ENCODE measurements at regions not wholly inside any gene's neighbourhood (a gene's known extent, or its start where the extent isn't known, plus 50 kb on each side); places are given as distances from the start of the nearest gene placed in this dataset.
"Not testable (repeated sequence)": the region's sequence is repeated elsewhere in the genome, so short reads cannot be mapped to it uniquely, and the experiment has no call there.

- H3K79me2 ChIP-seq (ENCODE audit: control insufficient read depth, insufficient read depth, low read length, poor library complexity); H3K4me3 ChIP-seq (ENCODE audit: low read depth, low read length); H3K9ac ChIP-seq (ENCODE audit: low read length); H4K91ac ChIP-seq (ENCODE audit: low read depth, low read length); H4K8ac ChIP-seq (ENCODE audit: low read depth, low read length); H3K14ac ChIP-seq (ENCODE audit: low read length); H3K4me1 ChIP-seq (ENCODE audit: control insufficient read depth in 1 of 2, insufficient read depth in 2 of 2, low read length in 2 of 2); H2BK5ac ChIP-seq (ENCODE audit: low read depth, low read length, poor library complexity); H4K12ac ChIP-seq (ENCODE audit: low read depth, low read length); H3K27me3 ChIP-seq (ENCODE audit: insufficient read depth, low read length); H3K4ac ChIP-seq (ENCODE audit: low read depth, low read length); H3K23ac ChIP-seq (ENCODE audit: low read length); H3K4me2 ChIP-seq (ENCODE audit: low read length); H3K36me3 ChIP-seq (ENCODE audit: control insufficient read depth in 1 of 2, insufficient read depth in 2 of 2, low read length in 2 of 2); H2AK5ac ChIP-seq (ENCODE audit: low read length); H2BK12ac ChIP-seq (ENCODE audit: low read length); DNase-seq; H2BK120ac ChIP-seq (ENCODE audit: insufficient read depth, low read length, poor library complexity); H3K27ac ChIP-seq (ENCODE audit: low read depth, low read length); H3K79me1 ChIP-seq (ENCODE audit: low read length); H2AFZ ChIP-seq (ENCODE audit: insufficient read depth, low read length, poor library complexity); H3K9me3 ChIP-seq (ENCODE audit: insufficient read depth, low read depth, low read length); H3K18ac ChIP-seq (ENCODE audit: low read length): not testable (repeated sequence)
- WGBS (ENCODE audit: extremely low coverage, insufficient coverage, insufficient read length): no CpG with 5 or more reads among the region's 1 CpG
These were observed 69.3 kb upstream of the EGFR start for GRCh38 chr7:54949514-54949913.

DNA sequence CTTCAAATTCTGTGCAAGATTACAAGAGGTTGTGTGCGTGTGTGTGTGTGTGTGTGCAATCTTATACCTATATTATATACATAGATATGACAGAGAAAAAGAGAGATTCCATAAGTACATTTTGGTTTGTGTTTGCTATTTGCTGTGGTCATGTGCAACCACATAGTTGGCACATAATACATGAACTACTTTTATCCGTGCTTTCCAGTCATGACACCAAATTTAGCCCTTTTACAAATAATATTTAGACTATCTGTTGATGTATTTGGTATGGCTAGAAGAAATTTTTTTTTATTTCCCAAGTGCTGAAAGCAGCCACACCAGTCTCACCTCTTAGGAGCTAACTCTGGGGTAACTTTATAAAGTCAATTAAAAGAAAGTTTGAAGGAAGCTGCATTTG, 63.5 kb upstream of the EGFR start:
- whole genome bisulfite sequencing (ENCODE audit: extremely low coverage, insufficient coverage, insufficient read length): no CpG with 5 or more reads among the region's 2 CpGs
- H3K4ac ChIP-seq (ENCODE audit: low read depth, low read length): no peak overlapping the region
- H3K27me3 ChIP-seq (ENCODE audit: insufficient read depth, low read length): no peaks in the 10 kb centered on the region
- no peak for DNase-seq
- H3K9me3 ChIP-seq (ENCODE audit: insufficient read depth, low read depth, low read length): no peaks in the 10 kb centered on the region
- H2BK12ac ChIP-seq (ENCODE audit: low read length): no peak overlapping the region
- no peak overlapping the region for H3K27ac ChIP-seq (ENCODE audit: low read depth, low read length)
- no peak overlapping the region for H3K4me3 ChIP-seq (ENCODE audit: low read depth, low read length)
- H3K79me2 ChIP-seq (ENCODE audit: control insufficient read depth, insufficient read depth, low read length, poor library complexity): no peaks in the 10 kb centered on the region
- no peak overlapping the region for H2BK120ac ChIP-seq (ENCODE audit: insufficient read depth, low read length, poor library complexity)
- no peak overlapping the region for H2AK5ac ChIP-seq (ENCODE audit: low read length)
- no peaks in the 10 kb centered on the region for H3K4me1 ChIP-seq (ENCODE audit: control insufficient read depth in 1 of 2, insufficient read depth in 2 of 2, low read length in 2 of 2)
- H3K18ac ChIP-seq (ENCODE audit: low read length): no peak overlapping the region
- H4K12ac ChIP-seq (ENCODE audit: low read depth, low read length): no peak overlapping the region
- H3K14ac ChIP-seq (ENCODE audit: low read length): no peak overlapping the region
- H3K36me3 ChIP-seq (ENCODE audit: control insufficient read depth in 1 of 2, insufficient read depth in 2 of 2, low read length in 2 of 2): no peaks in the 10 kb centered on the region
- H3K4me2 ChIP-seq (ENCODE audit: low read length): no peak overlapping the region
- H2AFZ ChIP-seq (ENCODE audit: insufficient read depth, low read length, poor library complexity): no peak overlapping the region
- no peak overlapping the region for H4K91ac ChIP-seq (ENCODE audit: low read depth, low read length)
- no peak overlapping the region for H2BK5ac ChIP-seq (ENCODE audit: low read depth, low read length, poor library complexity)
- no peak overlapping the region for H4K8ac ChIP-seq (ENCODE audit: low read depth, low read length)
- H3K23ac ChIP-seq (ENCODE audit: low read length): no peak overlapping the region
- H3K79me1 ChIP-seq (ENCODE audit: low read length): no peaks in the 10 kb centered on the region
- no peak overlapping the region for H3K9ac ChIP-seq (ENCODE audit: low read length)

GRCh38 chr7:54955696-54956420, 63.0 kb upstream of the EGFR start:
- no peak for DNase-seq
- no peak overlapping the region for H2AFZ ChIP-seq (ENCODE audit: insufficient read depth, low read length, poor library complexity)
- H2BK5ac ChIP-seq (ENCODE audit: low read depth, low read length, poor library complexity): no peak overlapping the region
- no peak overlapping the region for H3K23ac ChIP-seq (ENCODE audit: low read length)
- no peak overlapping the region for H3K14ac ChIP-seq (ENCODE audit: low read length)
- H4K8ac ChIP-seq (ENCODE audit: low read depth, low read length): no peak overlapping the region
- no CpG with 5 or more reads among the region's 8 CpGs for WGBS (ENCODE audit: extremely low coverage, insufficient coverage, insufficient read length)
- H3K27me3 ChIP-seq (ENCODE audit: insufficient read depth, low read length): no peaks in the 10 kb centered on the region
- H2BK12ac ChIP-seq (ENCODE audit: low read length): no peak overlapping the region
- no peaks in the 10 kb centered on the region for H3K9me3 ChIP-seq (ENCODE audit: insufficient read depth, low read depth, low read length)
- H3K27ac ChIP-seq (ENCODE audit: low read depth, low read length): no peak overlapping the region
- no peak overlapping the region for H4K12ac ChIP-seq (ENCODE audit: low read depth, low read length)
- no peak overlapping the region for H2AK5ac ChIP-seq (ENCODE audit: low read length)
- no peaks in the 10 kb centered on the region for H3K4me1 ChIP-seq (ENCODE audit: control insufficient read depth in 1 of 2, insufficient read depth in 2 of 2, low read length in 2 of 2)
- no peak overlapping the region for H3K9ac ChIP-seq (ENCODE audit: low read length)
- H3K18ac ChIP-seq (ENCODE audit: low read length): no peak overlapping the region
- H3K36me3 ChIP-seq (ENCODE audit: control insufficient read depth in 1 of 2, insufficient read depth in 2 of 2, low read length in 2 of 2): no peaks in the 10 kb centered on the region
- no peak overlapping the region for H4K91ac ChIP-seq (ENCODE audit: low read depth, low read length)
- no peak overlapping the region for H3K4ac ChIP-seq (ENCODE audit: low read depth, low read length)
- no peaks in the 10 kb centered on the region for H3K79me2 ChIP-seq (ENCODE audit: control insufficient read depth, insufficient read depth, low read length, poor library complexity)
- no peak overlapping the region for H3K4me2 ChIP-seq (ENCODE audit: low read length)
- no peaks in the 10 kb centered on the region for H3K79me1 ChIP-seq (ENCODE audit: low read length)
- H2BK120ac ChIP-seq (ENCODE audit: insufficient read depth, low read length, poor library complexity): no peak overlapping the region
- no peak overlapping the region for H3K4me3 ChIP-seq (ENCODE audit: low read depth, low read length)

DNA sequence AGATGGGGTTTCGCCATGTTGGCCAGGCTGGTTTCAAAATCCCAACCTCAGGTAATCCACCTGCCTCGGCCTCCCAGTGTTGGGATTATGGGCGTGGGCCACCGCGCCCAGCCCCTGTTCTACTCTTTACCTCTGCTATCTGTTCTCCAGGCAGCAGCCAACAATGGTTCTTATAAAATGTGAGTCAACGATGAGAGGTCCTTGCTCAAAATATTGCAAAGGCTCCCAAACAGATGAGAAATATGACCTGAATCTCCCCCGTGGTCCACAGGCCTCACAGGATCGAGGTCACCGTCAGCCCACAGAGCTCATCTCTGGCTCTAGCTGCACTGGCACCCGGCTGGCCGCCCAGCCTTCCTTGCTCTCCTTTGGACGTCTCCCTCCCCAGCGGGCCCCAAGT, 62.0 kb upstream of the EGFR start:
- H3K27ac ChIP-seq (ENCODE audit: low read depth, low read length): no peak overlapping the region
- no peak for DNase-seq

More for the DNA sequence above, 62.0 kb upstream of the EGFR start:
- H3K27me3 ChIP-seq (ENCODE audit: insufficient read depth, low read length): no peaks in the 10 kb centered on the region
- no peak overlapping the region for H3K9ac ChIP-seq (ENCODE audit: low read length)
- no peak overlapping the region for H4K12ac ChIP-seq (ENCODE audit: low read depth, low read length)
- H2AFZ ChIP-seq (ENCODE audit: insufficient read depth, low read length, poor library complexity): no peak overlapping the region
- H3K4ac ChIP-seq (ENCODE audit: low read depth, low read length): no peak overlapping the region
- no peak overlapping the region for H2BK120ac ChIP-seq (ENCODE audit: insufficient read depth, low read length, poor library complexity)
- H3K23ac ChIP-seq (ENCODE audit: low read length): no peak overlapping the region
- WGBS (ENCODE audit: extremely low coverage, insufficient coverage, insufficient read length): no CpG with 5 or more reads among the region's 13 CpGs
- H3K18ac ChIP-seq (ENCODE audit: low read length): no peak overlapping the region
- no peaks in the 10 kb centered on the region for H3K79me2 ChIP-seq (ENCODE audit: control insufficient read depth, insufficient read depth, low read length, poor library complexity)
- H2BK12ac ChIP-seq (ENCODE audit: low read length): no peak overlapping the region
- no peak overlapping the region for H2BK5ac ChIP-seq (ENCODE audit: low read depth, low read length, poor library complexity)
- H4K8ac ChIP-seq (ENCODE audit: low read depth, low read length): no peak overlapping the region
- no peaks in the 10 kb centered on the region for H3K79me1 ChIP-seq (ENCODE audit: low read length)
- H3K4me1 ChIP-seq (ENCODE audit: control insufficient read depth in 1 of 2, insufficient read depth in 2 of 2, low read length in 2 of 2): no peaks in the 10 kb centered on the region
- H3K36me3 ChIP-seq (ENCODE audit: control insufficient read depth in 1 of 2, insufficient read depth in 2 of 2, low read length in 2 of 2): no peaks in the 10 kb centered on the region
- H2AK5ac ChIP-seq (ENCODE audit: low read length): no peak overlapping the region
- no peaks in the 10 kb centered on the region for H3K9me3 ChIP-seq (ENCODE audit: insufficient read depth, low read depth, low read length)
- no peak overlapping the region for H3K4me2 ChIP-seq (ENCODE audit: low read length)
- no peak overlapping the region for H3K4me3 ChIP-seq (ENCODE audit: low read depth, low read length)
- no peak overlapping the region for H4K91ac ChIP-seq (ENCODE audit: low read depth, low read length)
- H3K14ac ChIP-seq (ENCODE audit: low read length): no peak overlapping the region
